ENCODE measurements at regions not wholly inside any gene's neighbourhood (a gene's known extent, or its start where the extent isn't known, plus 50 kb on each side); places are given as distances from the start of the nearest gene placed in this dataset.

GRCh38 chr13:106331116-106331515, 204.3 kb downstream of the EFNB2 start:
- Mint-ChIP-seq H3K36me3 (no peaks in the 10 kb centered on the region), H3K9me3 (no peaks in the 10 kb centered on the region)

GRCh38 chr13:106329941-106330340, 205.5 kb downstream of the EFNB2 start:
- Mint-ChIP-seq H3K4me1 (no peaks in the 10 kb centered on the region), H3K9me3 (no peaks in the 10 kb centered on the region), H3K4me3 (no peak overlapping the region), H3K27ac (no peak overlapping the region), H3K36me3 (no peaks in the 10 kb centered on the region), H3K27me3 (no peaks in the 10 kb centered on the region)
- ATAC-seq (ENCODE audit: low read depth) (no peak), DNase-seq (no peak)
- POLR2A ChIA-PET: no interaction called here

More at GRCh38 chr13:106331116-106331515, 204.3 kb downstream of the EFNB2 start:
- POLR2A ChIA-PET: no interaction called here
- no peak overlapping the region for H3K27ac Mint-ChIP-seq
- DNase-seq: no peak
- no peaks in the 10 kb centered on the region for H3K4me1 Mint-ChIP-seq
- no peak for ATAC-seq (ENCODE audit: low read depth)
- no peaks in the 10 kb centered on the region for H3K27me3 Mint-ChIP-seq
- no peak overlapping the region for H3K4me3 Mint-ChIP-seq

DNA sequence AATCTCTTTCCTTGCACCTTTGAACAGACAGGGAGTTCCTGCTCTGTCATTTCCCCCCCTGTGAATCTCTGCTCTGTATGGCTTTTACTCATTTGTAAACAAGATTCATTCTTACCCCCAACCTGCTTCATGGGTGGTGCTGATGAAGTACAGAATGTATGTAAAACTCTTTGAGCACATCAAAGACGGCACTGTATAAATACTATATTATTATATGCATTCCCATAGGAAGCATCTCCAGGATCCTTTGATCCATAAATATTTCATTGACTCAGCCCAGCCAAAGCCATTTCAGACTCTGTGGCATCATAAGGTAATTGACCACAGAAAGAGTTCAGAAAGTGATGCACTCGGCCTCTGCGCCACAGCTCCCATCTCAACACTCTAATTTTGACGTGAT, 208.7 kb downstream of the EFNB2 start:
- H3K36me3 Mint-ChIP-seq: no peaks in the 10 kb centered on the region
- no peak overlapping the region for H3K4me3 Mint-ChIP-seq
- H3K4me1 Mint-ChIP-seq: no peaks in the 10 kb centered on the region
- no peak for DNase-seq
- no peak overlapping the region for H3K27ac Mint-ChIP-seq
- no peak for ATAC-seq (ENCODE audit: low read depth)
- POLR2A ChIA-PET: no interaction called here
- peaks cover 8% of the 10 kb centered on the region for H3K9me3 Mint-ChIP-seq
- H3K27me3 Mint-ChIP-seq: no peaks in the 10 kb centered on the region

- POLR2A ChIA-PET: no interaction called here
- no peak for ATAC-seq (ENCODE audit: low read depth)
Measured at GRCh38 chr13:106324444-106324843, 211.0 kb downstream of the EFNB2 start.

GRCh38 chr13:106322628-106323027, 212.8 kb downstream of the EFNB2 start:
- no peak overlapping the region for H3K27ac Mint-ChIP-seq
- peaks cover 10% of the 10 kb centered on the region for H3K9me3 Mint-ChIP-seq
- POLR2A ChIA-PET: no interaction called here
- H3K4me1 Mint-ChIP-seq: no peaks in the 10 kb centered on the region
- ATAC-seq (ENCODE audit: low read depth) (no peak), DNase-seq (no peak)
- no peaks in the 10 kb centered on the region for H3K36me3 Mint-ChIP-seq
- H3K4me3 Mint-ChIP-seq: no peak overlapping the region
- no peaks in the 10 kb centered on the region for H3K27me3 Mint-ChIP-seq

More at GRCh38 chr13:106324444-106324843, 211.0 kb downstream of the EFNB2 start:
- Mint-ChIP-seq H3K36me3 (no peaks in the 10 kb centered on the region), H3K9me3 (peaks cover 10% of the 10 kb centered on the region), H3K27me3 (no peaks in the 10 kb centered on the region), H3K27ac (no peak overlapping the region), H3K4me1 (no peaks in the 10 kb centered on the region), H3K4me3 (no peak overlapping the region)
- DNase-seq: no peak

DNA sequence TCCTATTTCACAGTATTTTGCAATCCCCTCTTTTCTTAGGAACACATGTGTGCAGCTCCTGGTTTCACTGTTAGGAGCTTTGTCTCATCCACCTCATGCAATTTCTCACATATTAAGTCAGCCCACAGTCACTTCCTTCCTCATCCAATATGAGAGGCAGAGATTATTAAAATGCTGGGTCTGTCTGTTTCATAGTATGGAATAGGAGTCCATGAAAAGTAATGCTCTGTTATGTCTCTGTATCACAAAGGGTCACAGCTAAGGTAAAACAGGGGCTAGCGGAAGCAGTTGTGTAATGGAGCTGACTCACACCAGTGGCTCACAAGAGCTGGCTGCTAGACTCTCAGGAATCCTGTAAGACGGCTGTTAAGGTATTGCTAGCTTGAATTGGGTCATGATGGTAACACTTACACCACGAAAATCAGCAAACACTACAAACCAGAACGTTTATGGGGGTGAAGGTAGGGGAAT, 216.5 kb downstream of the EFNB2 start:
- no peak overlapping the region for H3K27ac Mint-ChIP-seq
- POLR2A ChIA-PET: no interaction called here
- no peak overlapping the region for H3K4me3 Mint-ChIP-seq
- no peaks in the 10 kb centered on the region for H3K4me1 Mint-ChIP-seq
- ATAC-seq (ENCODE audit: low read depth) (no peak), DNase-seq (no peak)
- no peaks in the 10 kb centered on the region for H3K27me3 Mint-ChIP-seq
- no peaks in the 10 kb centered on the region for H3K36me3 Mint-ChIP-seq
- H3K9me3 Mint-ChIP-seq: peaks cover 10% of the 10 kb centered on the region

DNA sequence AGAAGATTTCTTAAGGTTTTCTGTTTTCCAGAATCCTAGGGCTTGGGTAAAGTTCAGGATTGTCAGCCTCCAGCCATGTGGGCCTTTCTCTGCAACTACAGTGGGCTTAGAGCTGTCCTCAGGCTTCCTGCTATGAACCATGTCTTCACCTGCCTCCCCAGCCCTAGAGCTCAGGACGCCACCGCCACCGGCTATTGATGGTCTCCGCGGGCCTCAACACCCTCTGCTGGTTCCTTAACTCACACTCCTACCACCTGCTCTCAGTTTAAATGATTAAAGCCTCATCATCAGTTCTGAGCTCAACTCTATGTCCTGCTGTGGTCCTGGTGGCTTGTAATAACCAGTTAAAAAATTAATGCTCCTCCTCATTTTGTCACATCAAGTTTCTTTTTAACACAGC, 221.0 kb downstream of the EFNB2 start:
- no peak for DNase-seq

DNA sequence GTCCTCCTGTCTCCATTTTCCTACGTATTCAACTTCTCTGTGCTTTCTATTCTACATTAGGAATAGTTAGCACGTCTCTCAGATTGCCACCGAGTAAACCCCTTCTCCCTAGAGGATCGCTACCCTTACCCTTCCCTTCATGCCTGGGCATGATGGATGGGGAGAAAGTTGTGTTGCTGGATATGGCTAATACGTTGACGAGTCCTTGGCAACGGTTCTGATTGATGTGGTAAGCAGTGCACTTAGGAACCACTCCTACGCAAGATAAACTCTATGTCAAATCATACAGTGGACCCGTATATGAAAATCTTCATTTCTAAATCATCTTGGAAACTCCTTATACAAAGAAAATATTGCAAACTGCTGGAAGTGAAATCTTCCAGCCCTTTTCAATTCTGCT, 224.5 kb downstream of the EFNB2 start:
- no peaks in the 10 kb centered on the region for H3K4me1 Mint-ChIP-seq
- no peak overlapping the region for H3K4me3 Mint-ChIP-seq
- peaks cover 4% of the 10 kb centered on the region for H3K9me3 Mint-ChIP-seq
- H3K27ac Mint-ChIP-seq: no peak overlapping the region
- H3K27me3 Mint-ChIP-seq: no peaks in the 10 kb centered on the region
- H3K36me3 Mint-ChIP-seq: no peaks in the 10 kb centered on the region
- DNase-seq: no peak
- no peak for ATAC-seq (ENCODE audit: low read depth)
- POLR2A ChIA-PET: no interaction called here

More for the DNA sequence above, 221.0 kb downstream of the EFNB2 start:
- H3K4me3 Mint-ChIP-seq: no peak overlapping the region
- no peak overlapping the region for H3K27ac Mint-ChIP-seq
- no peak for ATAC-seq (ENCODE audit: low read depth)
- H3K4me1 Mint-ChIP-seq: no peaks in the 10 kb centered on the region
- no peaks in the 10 kb centered on the region for H3K9me3 Mint-ChIP-seq
- H3K36me3 Mint-ChIP-seq: no peaks in the 10 kb centered on the region
- H3K27me3 Mint-ChIP-seq: no peaks in the 10 kb centered on the region
- POLR2A ChIA-PET: no interaction called here

DNA sequence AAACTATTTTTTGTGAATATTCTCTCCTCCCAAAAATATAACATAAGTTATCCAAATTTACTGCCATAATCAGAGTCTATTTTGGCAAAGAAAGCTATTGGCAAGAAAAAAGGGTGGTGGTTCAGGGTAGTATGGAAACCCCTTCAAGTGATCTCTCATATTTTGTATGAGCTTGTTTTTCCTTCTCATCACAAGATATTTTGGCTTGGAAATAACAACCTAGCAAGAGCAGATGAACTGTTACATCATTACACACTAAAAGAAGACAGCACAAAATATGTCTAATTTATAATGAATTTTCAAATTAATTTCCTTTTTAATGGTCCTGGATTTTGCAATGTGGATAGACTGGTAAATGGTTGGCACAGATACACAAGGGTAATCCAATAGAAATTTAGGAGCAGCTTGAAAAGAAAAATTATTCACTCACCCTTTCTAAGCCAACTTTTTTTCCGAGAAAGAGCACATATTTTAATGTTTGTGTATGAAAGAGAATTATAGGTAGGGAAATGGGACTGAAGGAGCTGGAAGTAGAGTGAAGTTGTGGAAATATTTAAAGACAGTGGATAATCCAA, 225.1 kb downstream of the EFNB2 start:
- H3K4me3 Mint-ChIP-seq: no peak overlapping the region
- ATAC-seq (ENCODE audit: low read depth) (no peak), DNase-seq (no peak)
- no peaks in the 10 kb centered on the region for H3K36me3 Mint-ChIP-seq
- H3K9me3 Mint-ChIP-seq: peaks cover 4% of the 10 kb centered on the region
- POLR2A ChIA-PET: no interaction called here
- no peaks in the 10 kb centered on the region for H3K27me3 Mint-ChIP-seq
- H3K27ac Mint-ChIP-seq: no peak overlapping the region
- H3K4me1 Mint-ChIP-seq: no peaks in the 10 kb centered on the region

- H3K4me1 Mint-ChIP-seq: no peaks in the 10 kb centered on the region
- no peaks in the 10 kb centered on the region for H3K36me3 Mint-ChIP-seq
- ATAC-seq (ENCODE audit: low read depth): no peak
- no peak overlapping the region for H3K27ac Mint-ChIP-seq
- H3K27me3 Mint-ChIP-seq: no peaks in the 10 kb centered on the region
- H3K9me3 Mint-ChIP-seq: peaks cover 4% of the 10 kb centered on the region
- no peak overlapping the region for H3K4me3 Mint-ChIP-seq
- POLR2A ChIA-PET: no interaction called here
- DNase-seq: no peak
Measured at GRCh38 chr13:106306748-106307277, 228.6 kb downstream of the EFNB2 start.

- Mint-ChIP-seq H3K4me1 (no peaks in the 10 kb centered on the region), H3K27ac (no peak overlapping the region), H3K4me3 (no peak overlapping the region), H3K36me3 (no peaks in the 10 kb centered on the region), H3K27me3 (no peaks in the 10 kb centered on the region), H3K9me3 (peaks cover 3% of the 10 kb centered on the region)
- POLR2A ChIA-PET: no interaction called here
- DNase-seq (no peak), ATAC-seq (ENCODE audit: low read depth) (no peak)
Measured at GRCh38 chr13:106302843-106303242, 232.6 kb downstream of the EFNB2 start.

DNA sequence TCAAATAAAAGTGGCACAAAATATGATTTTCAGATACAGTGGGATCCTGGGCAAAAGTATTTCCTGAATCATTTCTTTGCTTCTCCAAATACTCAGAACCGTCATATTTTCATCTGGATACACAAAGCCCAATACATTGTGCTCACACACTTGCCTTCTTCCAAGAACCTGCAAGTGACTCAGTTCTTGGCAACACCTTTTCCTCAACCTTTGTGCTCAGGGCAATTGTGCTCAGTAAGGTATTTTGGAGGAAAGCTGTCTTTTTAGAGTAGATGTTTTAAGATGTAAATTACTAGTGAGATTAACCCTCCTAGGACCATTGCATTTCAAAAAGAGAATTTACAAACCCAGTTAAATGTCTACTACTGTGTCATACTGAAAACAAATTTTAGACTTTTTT, 233.5 kb downstream of the EFNB2 start:
- ATAC-seq (ENCODE audit: low read depth) (no peak), DNase-seq (no peak)
- Mint-ChIP-seq H3K9me3 (peaks cover 3% of the 10 kb centered on the region), H3K4me1 (no peaks in the 10 kb centered on the region), H3K27ac (no peak overlapping the region), H3K27me3 (no peaks in the 10 kb centered on the region), H3K36me3 (no peaks in the 10 kb centered on the region), H3K4me3 (no peak overlapping the region)
- POLR2A ChIA-PET: no interaction called here

GRCh38 chr13:106299621-106300020, 235.8 kb downstream of the EFNB2 start:
- no peak overlapping the region for H3K27ac Mint-ChIP-seq
- H3K9me3 Mint-ChIP-seq: no peaks in the 10 kb centered on the region
- no peaks in the 10 kb centered on the region for H3K36me3 Mint-ChIP-seq
- H3K27me3 Mint-ChIP-seq: no peaks in the 10 kb centered on the region
- no peak overlapping the region for H3K4me3 Mint-ChIP-seq
- ATAC-seq (ENCODE audit: low read depth) (no peak), DNase-seq (no peak)
- POLR2A ChIA-PET: no interaction called here
- H3K4me1 Mint-ChIP-seq: no peaks in the 10 kb centered on the region

- POLR2A ChIA-PET: no interaction called here
- Mint-ChIP-seq H3K4me1 (no peaks in the 10 kb centered on the region), H3K4me3 (no peak overlapping the region), H3K27ac (no peak overlapping the region), H3K36me3 (no peaks in the 10 kb centered on the region), H3K9me3 (no peaks in the 10 kb centered on the region), H3K27me3 (no peaks in the 10 kb centered on the region)
- no peak for ATAC-seq (ENCODE audit: low read depth)
- DNase-seq: no peak
Measured at GRCh38 chr13:106297283-106297682, 238.2 kb downstream of the EFNB2 start.

DNA sequence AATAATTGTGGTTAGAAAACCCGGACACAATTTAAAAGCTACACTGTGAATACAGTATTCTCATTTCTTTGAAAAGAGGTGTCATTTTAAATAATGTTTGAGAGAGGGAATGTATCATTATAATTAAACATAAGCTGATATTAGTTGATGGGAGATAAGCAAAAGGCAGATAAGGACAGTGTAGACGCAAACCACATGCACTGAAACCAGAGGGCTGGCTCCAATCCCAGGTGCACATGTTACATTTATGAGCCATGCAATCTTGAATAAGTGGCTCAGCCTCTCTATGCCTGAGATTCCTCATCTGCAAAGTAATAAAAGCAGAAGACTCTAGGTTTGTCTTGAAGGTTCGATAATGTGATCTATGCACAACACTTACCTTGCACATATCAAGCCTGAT, 238.7 kb downstream of the EFNB2 start:
- Mint-ChIP-seq H3K4me1 (no peaks in the 10 kb centered on the region), H3K27ac (no peak overlapping the region), H3K27me3 (no peaks in the 10 kb centered on the region), H3K36me3 (no peaks in the 10 kb centered on the region), H3K9me3 (no peaks in the 10 kb centered on the region), H3K4me3 (no peak overlapping the region)
- no peak for DNase-seq
- POLR2A ChIA-PET: no interaction called here
- ATAC-seq (ENCODE audit: low read depth): no peak
